Naive thymus-derived CD4-positive, alpha-beta T cell (primary cell): ENCODE measurements at regions not wholly inside any gene's neighbourhood (a gene's known extent, or its start where the extent isn't known, plus 50 kb on each side); places are given as distances from the start of the nearest gene placed in this dataset.

Source experiments
- ATAC-seq: fragments of 150-1000 bp; cut with Tn5 transposase; 2 replicates; pipeline ENCODE4 v1.10.0; 2021; ENCODE audit warnings: mild to moderate bottlenecking, moderate library complexity
- CTCF ChIA-PET: fragments of 350-600 bp; sonication (Branson Sonifier 250); formaldehyde crosslinking; loops from one replicate; lab custom pipeline; 2021; ENCODE audit warnings: antibody characterized with exemption; lab: Charles Lee
- POLR2A ChIA-PET: fragments of 350-600 bp; sonication (Branson Sonifier 250); formaldehyde crosslinking; loops from one replicate; lab custom pipeline; 2021; ENCODE audit warnings: antibody characterized with exemption, inconsistent platforms; lab: Charles Lee
- DNase-seq, 9 donors: peaks; one replicate each; pipeline versions ENCODE4 v3.0.0 to v3.0.0-alpha.2; 2020 to 2022; ENCODE audit warnings: mixed read lengths in 1 of 9
- H3K27ac ChIP-seq: one replicate; pipeline ENCODE4 v1.7.0; 2013; ENCODE audit warnings: mild to moderate bottlenecking, low read depth, low read length, moderate library complexity
- H3K27me3 ChIP-seq, 2 donors: one replicate each; pipeline ENCODE4 v1.7.0; 2013; ENCODE audit warnings: low read length in 2 of 2, mild to moderate bottlenecking in 2 of 2, moderate library complexity in 2 of 2; ENCODE audit not compliant: control insufficient read depth in 2 of 2, insufficient read depth in 2 of 2
- H3K36me3 ChIP-seq, 3 experiments: 1 replicate in 2 of 3; 2 replicates in 1 of 3; pipeline ENCODE4 v1.7.0; 2013; ENCODE audit warnings: low read length in 3 of 3, mild to moderate bottlenecking in 3 of 3, moderate library complexity in 1 of 3; ENCODE audit not compliant: insufficient read depth in 3 of 3, control insufficient read depth in 2 of 3
- H3K4me1 ChIP-seq, 2 donors: one replicate each; pipeline ENCODE4 v1.7.0; 2013; ENCODE audit warnings: low read length in 2 of 2, mild to moderate bottlenecking in 2 of 2, moderate library complexity in 1 of 2; ENCODE audit not compliant: control insufficient read depth in 2 of 2, insufficient read depth in 2 of 2
- H3K4me3 ChIP-seq: 2 replicates; pipeline ENCODE4 v1.7.0; 2013; ENCODE audit warnings: mild to moderate bottlenecking, low read length
- H3K9me3 ChIP-seq, 3 experiments: 1 replicate in 2 of 3; 2 replicates in 1 of 3; pipeline ENCODE4 v1.7.0; 2013; ENCODE audit warnings: low read length in 3 of 3; ENCODE audit not compliant: control insufficient read depth in 2 of 3
- H3K27ac Mint-ChIP-seq, 9 donors: one replicate each; pipeline ENCODE4 v1.8.0; 2020 to 2022; ENCODE audit warnings: mixed read lengths in 9 of 9, mild to moderate bottlenecking in 8 of 9, moderate library complexity in 5 of 9, inconsistent platforms in 2 of 9
- H3K27me3 Mint-ChIP-seq, 5 donors: one replicate each; pipeline ENCODE4 v1.8.0; 2021 to 2022; ENCODE audit warnings: mixed read lengths in 5 of 5, mild to moderate bottlenecking in 1 of 5
- H3K36me3 Mint-ChIP-seq, 5 donors: one replicate each; pipeline ENCODE4 v1.8.0; 2020 to 2022; ENCODE audit warnings: mixed read lengths in 5 of 5, mild to moderate bottlenecking in 3 of 5, inconsistent platforms in 1 of 5
- H3K4me1 Mint-ChIP-seq, 7 donors: one replicate each; pipeline ENCODE4 v1.8.0; 2020 to 2022; ENCODE audit warnings: mixed read lengths in 7 of 7, mild to moderate bottlenecking in 3 of 7, inconsistent platforms in 1 of 7
- H3K4me3 Mint-ChIP-seq, 10 donors: one replicate each; pipeline ENCODE4 v1.8.0; 2020 to 2022; ENCODE audit warnings: mild to moderate bottlenecking in 10 of 10, mixed read lengths in 10 of 10, moderate library complexity in 6 of 10, inconsistent platforms in 2 of 10
- H3K9me3 Mint-ChIP-seq, 11 donors: one replicate each; pipeline ENCODE4 v1.8.0; 2020 to 2022; ENCODE audit warnings: mixed read lengths in 11 of 11, mild to moderate bottlenecking in 4 of 11, inconsistent platforms in 1 of 11, moderate library complexity in 1 of 11
- intact Hi-C, 2 donors: fragments of 100-400 bp; cut with micrococcal nuclease; formaldehyde crosslinking; loops; one replicate each; pipeline ENCODE4 v1.15.1; 2023

- CTCF ChIA-PET, result no interaction called here
- Mint-ChIP-seq H3K36me3 (no peaks in the 10 kb centered on the region), H3K4me3 (no peak overlapping the region), H3K27ac (no peak overlapping the region), H3K27me3 (no peaks in the 10 kb centered on the region), H3K4me1 (no peaks in the 10 kb centered on the region), H3K9me3 (peaks cover 0 to 21% (median 0%) of the 10 kb centered on the region in 11 donors)
- Histone ChIP-seq H3K4me3 (no peak overlapping the region), H3K36me3 (no peaks in the 10 kb centered on the region), H3K4me1 (no peaks in the 10 kb centered on the region), H3K27ac (no peak overlapping the region), H3K27me3 (no peaks in the 10 kb centered on the region), H3K9me3 (no peaks in the 10 kb centered on the region)
- ATAC-seq, result no peak
- intact Hi-C loops, result no loop called here
- no peak for DNase-seq
- POLR2A ChIA-PET, result no interaction called here
These were observed 406.3 kb upstream of the PIK3C3 start for GRCh38 chr18:41548521-41549260.

- Histone ChIP-seq H3K4me1 (no peaks in the 10 kb centered on the region), H3K27me3 (no peaks in the 10 kb centered on the region), H3K4me3 (no peak overlapping the region), H3K9me3 (no peaks in the 10 kb centered on the region), H3K27ac (no peak overlapping the region), H3K36me3 (no peaks in the 10 kb centered on the region)
- DNase-seq, result no peak
- no peaks in the 10 kb centered on the region for H3K27me3 Mint-ChIP-seq
- no peaks in the 10 kb centered on the region for H3K4me1 Mint-ChIP-seq
- ATAC-seq, result no peak
- H3K36me3 Mint-ChIP-seq, result no peaks in the 10 kb centered on the region
- ChIA-PET POLR2A (no interaction called here), CTCF (interaction anchor here (0.5 kb wide), 1 partner anchor 34 kb away, joined by 3 read pairs; no protein-coding TSS in a partner anchor)
- H3K4me3 Mint-ChIP-seq, result no peak overlapping the region
- H3K27ac Mint-ChIP-seq, result no peak overlapping the region
- intact Hi-C loops, result no loop called here
- H3K9me3 Mint-ChIP-seq, result peaks cover 0 to 23% (median 0%) of the 10 kb centered on the region in 11 donors
These were observed 409.7 kb upstream of the PIK3C3 start for GRCh38 chr18:41545091-41545888.

DNA sequence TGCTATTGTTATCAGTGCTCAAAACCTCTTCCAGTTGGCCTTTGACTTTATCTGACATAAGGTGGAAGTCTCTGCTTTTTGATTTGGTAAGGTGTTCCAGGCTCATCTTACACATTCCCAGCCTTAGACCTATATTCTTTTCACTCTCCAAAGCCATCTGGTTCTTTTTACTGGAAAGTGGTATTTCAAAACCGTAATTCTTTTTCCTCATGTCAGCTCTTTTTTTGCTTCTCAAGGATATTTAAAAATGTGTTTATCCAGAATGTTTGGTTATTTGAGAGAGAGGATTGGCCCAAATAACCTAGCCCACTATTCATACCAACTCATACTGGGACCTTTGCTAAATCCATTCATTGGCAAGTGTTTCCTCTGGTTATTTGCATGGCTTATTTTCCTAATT lies 411.2 kb upstream of the PIK3C3 start:
- H3K9me3 ChIP-seq, result no peaks in the 10 kb centered on the region
- ChIA-PET POLR2A (no interaction called here), CTCF (no interaction called here)
- H3K36me3 Mint-ChIP-seq, result no peaks in the 10 kb centered on the region
- intact Hi-C loops, result no loop called here
- H3K27me3 Mint-ChIP-seq, result no peaks in the 10 kb centered on the region
- no peak overlapping the region for H3K4me3 Mint-ChIP-seq
- no peak overlapping the region for H3K4me3 ChIP-seq
- DNase-seq (no peak), ATAC-seq (no peak)
- H3K4me1 ChIP-seq, result no peaks in the 10 kb centered on the region
- no peak overlapping the region for H3K27ac Mint-ChIP-seq
- no peak overlapping the region for H3K27ac ChIP-seq
- H3K27me3 ChIP-seq, result no peaks in the 10 kb centered on the region
- no peaks in the 10 kb centered on the region for H3K4me1 Mint-ChIP-seq
- no peaks in the 10 kb centered on the region for H3K36me3 ChIP-seq
- H3K9me3 Mint-ChIP-seq, result peaks cover 0 to 15% (median 0%) of the 10 kb centered on the region in 11 donors

GRCh38 chr18:41540237-41540871 lies 414.7 kb upstream of the PIK3C3 start:
- DNase-seq, result no peak
- no peak for ATAC-seq
- H3K36me3 ChIP-seq, result no peaks in the 10 kb centered on the region
- ChIA-PET CTCF (interaction anchor here (0.7 kb wide), 1 partner anchor 193 kb away, joined by 3 read pairs; no protein-coding TSS in a partner anchor), POLR2A (no interaction called here)
- Mint-ChIP-seq H3K4me1 (no peaks in the 10 kb centered on the region), H3K27ac (no peak overlapping the region), H3K4me3 (no peak overlapping the region), H3K27me3 (no peaks in the 10 kb centered on the region), H3K9me3 (peaks cover 0 to 21% (median 5%) of the 10 kb centered on the region in 11 donors), H3K36me3 (no peaks in the 10 kb centered on the region)
- no peaks in the 10 kb centered on the region for H3K4me1 ChIP-seq
- intact Hi-C loops, result no loop called here
- H3K27me3 ChIP-seq, result no peaks in the 10 kb centered on the region
- H3K9me3 ChIP-seq, result no peaks in the 10 kb centered on the region
- no peak overlapping the region for H3K4me3 ChIP-seq
- no peak overlapping the region for H3K27ac ChIP-seq

DNA sequence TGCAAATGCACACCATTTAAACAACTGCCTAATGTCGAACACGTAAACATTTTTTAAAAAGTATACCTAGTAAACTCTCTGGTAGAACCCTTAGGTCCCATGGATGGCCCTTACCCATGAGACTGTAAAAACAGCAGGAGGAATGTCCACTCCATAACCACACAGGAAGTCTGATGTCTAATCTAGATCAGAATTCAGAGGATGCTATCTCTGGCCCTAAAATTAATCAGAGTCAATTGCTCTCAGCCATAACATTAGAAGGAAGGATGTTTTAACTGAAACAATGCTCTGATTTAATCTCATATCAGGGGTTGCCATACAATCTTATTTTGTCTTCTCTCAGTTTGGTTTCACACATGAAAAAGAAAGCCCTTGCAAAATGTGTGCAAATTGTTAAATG lies 416.3 kb upstream of the PIK3C3 start:
- ATAC-seq (no peak), DNase-seq (no peak)
- peaks cover 0 to 25% (median 5%) of the 10 kb centered on the region in 11 donors for H3K9me3 Mint-ChIP-seq
- intact Hi-C loops, result no loop called here
- no peak overlapping the region for H3K4me3 Mint-ChIP-seq
- Histone ChIP-seq H3K27me3 (no peaks in the 10 kb centered on the region), H3K36me3 (no peaks in the 10 kb centered on the region), H3K27ac (no peak overlapping the region), H3K4me3 (no peak overlapping the region), H3K4me1 (no peaks in the 10 kb centered on the region), H3K9me3 (no peaks in the 10 kb centered on the region)
- H3K27ac Mint-ChIP-seq, result no peak overlapping the region
- H3K4me1 Mint-ChIP-seq, result no peaks in the 10 kb centered on the region
- no peaks in the 10 kb centered on the region for H3K36me3 Mint-ChIP-seq
- no peaks in the 10 kb centered on the region for H3K27me3 Mint-ChIP-seq
- CTCF ChIA-PET, result no interaction called here
- POLR2A ChIA-PET, result no interaction called here

DNA sequence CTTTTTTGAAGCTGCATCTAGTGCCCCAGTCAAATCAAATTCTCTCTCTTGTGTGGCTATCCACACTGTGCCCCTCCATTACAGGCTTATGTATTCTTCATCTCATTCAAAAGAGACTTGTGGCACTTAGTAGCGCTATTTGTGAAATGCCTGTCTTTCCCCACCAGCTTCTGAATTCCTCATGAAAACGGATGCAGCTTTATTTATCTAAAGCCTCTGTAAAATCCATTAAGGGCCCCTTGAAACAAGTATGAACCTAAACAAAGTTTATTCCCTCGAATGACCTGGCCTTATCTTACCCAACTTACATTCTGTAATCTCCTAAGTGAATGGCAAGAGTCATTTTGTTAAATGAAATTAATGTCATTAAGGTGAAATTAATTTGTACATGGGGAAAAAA lies 417.4 kb upstream of the PIK3C3 start:
- H3K36me3 ChIP-seq, result no peaks in the 10 kb centered on the region
- Mint-ChIP-seq H3K4me1 (no peaks in the 10 kb centered on the region), H3K27ac (no peak overlapping the region), H3K9me3 (peaks cover 0 to 25% (median 6%) of the 10 kb centered on the region in 11 donors), H3K36me3 (no peaks in the 10 kb centered on the region), H3K4me3 (no peak overlapping the region), H3K27me3 (no peaks in the 10 kb centered on the region)
- ATAC-seq, result no peak
- no peaks in the 10 kb centered on the region for H3K9me3 ChIP-seq
- no peak overlapping the region for H3K4me3 ChIP-seq
- intact Hi-C loops, result no loop called here
- ChIA-PET POLR2A (no interaction called here), CTCF (no interaction called here)
- no peak overlapping the region for H3K27ac ChIP-seq
- DNase-seq, result no peak
- no peaks in the 10 kb centered on the region for H3K27me3 ChIP-seq
- no peaks in the 10 kb centered on the region for H3K4me1 ChIP-seq
